ENCODE measurements at regions not wholly inside any gene's neighbourhood (a gene's known extent, or its start where the extent isn't known, plus 50 kb on each side); places are given as distances from the start of the nearest gene placed in this dataset.

- no peak for DNase-seq
Observed at GRCh38 chr7:68414631-68415425, 1183.4 kb upstream of the AUTS2 start.

GRCh38 chr7:68417002-68417401, 1181.3 kb upstream of the AUTS2 start:
- DNase-seq, result no peak

DNA sequence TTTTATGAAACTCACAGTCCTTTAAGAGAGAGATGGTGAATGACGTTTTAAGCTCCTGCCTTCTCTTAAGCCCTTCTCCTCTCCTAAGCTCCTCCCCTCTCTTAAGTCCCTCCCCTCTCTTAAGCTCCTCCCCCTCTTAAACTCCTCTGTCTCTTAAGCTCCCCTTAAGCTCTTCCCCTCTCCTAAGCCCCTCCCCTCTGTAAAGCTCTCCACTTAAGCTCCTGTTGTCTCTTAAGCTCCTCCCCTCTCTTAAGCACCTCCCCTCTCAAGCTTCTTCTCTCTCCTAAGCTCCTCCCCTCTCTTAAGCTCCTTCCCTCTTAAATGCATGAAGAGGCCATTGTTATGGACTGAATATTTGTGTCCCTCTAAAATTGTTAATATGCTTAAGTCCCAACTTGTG, 1180.6 kb upstream of the AUTS2 start:
- DNase-seq, result no peak

GRCh38 chr7:68420342-68421192, 1177.7 kb upstream of the AUTS2 start:
- no peak for DNase-seq

DNA sequence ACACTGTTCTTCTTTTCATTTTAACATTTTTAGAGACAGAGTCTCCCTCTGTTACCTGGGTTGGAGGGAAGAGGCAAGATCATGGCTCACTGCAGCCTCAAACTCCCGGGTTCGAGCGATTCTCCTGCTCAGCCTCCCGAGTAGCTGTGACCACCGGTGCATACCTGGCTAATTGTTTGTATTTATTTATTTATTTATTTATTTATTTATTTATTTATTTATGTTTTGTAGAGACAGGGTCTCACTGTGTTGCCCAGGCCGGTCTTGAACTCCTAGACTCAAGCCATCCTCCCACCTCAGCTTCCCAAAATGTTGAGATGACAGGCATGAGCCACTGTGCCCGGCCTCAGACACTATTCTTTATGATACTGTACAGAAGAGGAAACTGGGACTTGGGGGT, 1176.6 kb upstream of the AUTS2 start:
- DNase-seq, result no peak

DNA sequence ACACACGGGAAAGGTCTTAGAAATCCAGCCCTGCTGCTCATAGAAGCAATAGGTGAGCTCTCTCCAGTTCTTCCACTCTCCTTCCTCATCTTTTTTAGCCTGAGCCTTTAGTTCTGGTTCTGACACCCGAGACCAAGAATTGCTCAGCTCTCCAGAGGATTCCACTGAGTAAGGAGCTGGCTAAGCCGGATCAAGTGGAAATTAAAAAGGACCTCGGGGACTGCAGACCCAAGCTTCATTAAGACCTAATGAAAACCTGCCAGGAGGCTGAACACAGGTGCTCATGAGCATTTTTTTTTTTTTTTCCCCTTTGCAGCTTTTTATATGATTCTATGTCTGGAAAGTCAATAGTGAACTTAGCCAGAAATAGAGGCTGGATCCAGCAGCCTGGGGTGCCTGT, 1176.0 kb upstream of the AUTS2 start:
- no peak for DNase-seq

GRCh38 chr7:68423356-68423755, 1174.9 kb upstream of the AUTS2 start:
- DNase-seq, result no peak

DNA sequence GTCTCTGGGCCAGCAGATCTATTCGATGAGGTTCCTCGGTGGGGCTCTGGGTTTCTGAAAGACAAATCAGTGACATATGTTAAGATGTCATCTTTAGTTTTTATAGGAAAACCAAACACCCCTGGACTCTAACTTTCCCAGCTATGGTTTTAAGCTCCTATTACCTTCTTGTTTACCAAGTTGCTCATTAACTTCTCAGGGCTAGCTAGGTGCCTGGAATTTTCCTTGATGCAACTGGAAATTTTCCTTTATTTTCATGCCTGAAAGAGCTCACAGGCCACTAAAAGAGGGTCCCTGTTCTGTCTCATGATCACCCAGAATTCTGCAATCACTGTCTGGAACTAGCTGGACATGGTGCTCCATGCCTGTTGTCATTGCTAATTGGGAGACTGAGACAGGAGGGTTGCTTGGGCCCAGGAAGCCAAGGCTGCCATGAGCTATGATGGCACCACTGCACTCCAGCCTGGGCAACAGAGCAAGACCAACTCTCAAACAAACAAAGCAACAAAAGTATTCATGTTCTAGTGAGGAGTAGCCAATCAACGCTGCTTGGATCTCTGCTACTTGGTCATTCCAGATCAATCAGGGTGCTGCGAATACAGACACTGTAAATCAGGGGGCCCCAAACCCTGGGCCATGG, 1173.5 kb upstream of the AUTS2 start:
- DNase-seq, result no peak

DNA sequence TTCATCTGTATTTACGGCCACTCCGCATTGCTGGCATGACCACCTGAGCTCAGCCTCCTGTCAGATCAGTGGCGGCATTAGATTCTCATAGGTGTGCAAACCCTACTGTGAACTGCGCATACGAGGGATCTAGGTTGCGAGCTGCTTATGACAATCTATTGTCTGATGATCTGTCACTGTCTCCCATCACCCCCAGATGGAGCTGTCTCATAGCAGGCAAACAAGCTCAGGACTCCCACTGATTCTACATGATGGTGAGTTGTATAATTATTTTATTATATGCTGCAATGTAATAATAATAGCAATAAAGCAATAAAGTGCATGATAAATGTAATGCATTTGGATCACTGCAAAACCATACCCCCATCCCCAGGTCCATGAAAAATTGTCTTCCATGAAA, 1172.9 kb upstream of the AUTS2 start:
- DNase-seq, result no peak

- DNase-seq, result no peak
Observed at GRCh38 chr7:68429411-68430117, 1168.7 kb upstream of the AUTS2 start.

- no peak for DNase-seq
Observed at GRCh38 chr7:68432585-68432984, 1165.7 kb upstream of the AUTS2 start.

- DNase-seq, result no peak
Observed at GRCh38 chr7:68433462-68434070, 1164.7 kb upstream of the AUTS2 start.

GRCh38 chr7:68434857-68435256, 1163.4 kb upstream of the AUTS2 start:
- no peak for DNase-seq

- DNase-seq, result peak; percentile 69
Observed at GRCh38 chr7:68438016-68438415, 1160.3 kb upstream of the AUTS2 start.

DNA sequence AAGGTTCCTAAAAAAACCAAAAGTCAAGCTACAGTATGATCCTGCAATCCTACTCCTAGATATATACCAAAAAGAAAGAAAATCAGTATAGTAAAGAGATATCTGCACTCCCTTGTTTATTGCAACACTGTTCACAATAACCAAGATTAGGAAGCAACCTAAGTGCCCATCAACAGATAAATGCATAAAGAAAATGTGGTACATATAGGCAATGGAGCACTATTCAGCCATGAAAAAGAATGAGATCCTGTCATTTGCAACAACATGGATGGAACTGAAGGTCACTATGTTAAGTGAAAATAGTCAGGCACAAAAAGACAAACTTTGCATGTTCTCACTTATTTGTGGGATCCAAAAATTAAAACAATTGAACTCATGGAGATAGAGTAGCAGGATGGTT, 1159.5 kb upstream of the AUTS2 start:
- DNase-seq, result no peak

DNA sequence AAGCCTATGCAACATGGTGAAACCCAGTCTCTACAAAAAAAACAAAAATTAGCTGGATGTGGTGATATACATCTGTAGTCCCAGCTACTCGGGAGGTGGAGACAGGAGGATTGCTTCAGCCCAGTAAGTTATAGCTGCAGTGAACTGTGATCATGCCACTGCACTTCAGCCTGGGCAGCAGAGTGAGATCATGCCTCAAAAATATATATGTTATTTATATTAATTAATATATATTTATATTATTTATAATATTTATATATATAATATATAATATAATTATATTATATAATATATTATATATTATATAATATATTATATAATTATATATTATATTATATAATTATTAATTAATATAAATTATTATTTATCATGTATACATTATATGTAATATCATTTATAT, 1158.4 kb upstream of the AUTS2 start:
- DNase-seq, result peak; percentile 18

DNA sequence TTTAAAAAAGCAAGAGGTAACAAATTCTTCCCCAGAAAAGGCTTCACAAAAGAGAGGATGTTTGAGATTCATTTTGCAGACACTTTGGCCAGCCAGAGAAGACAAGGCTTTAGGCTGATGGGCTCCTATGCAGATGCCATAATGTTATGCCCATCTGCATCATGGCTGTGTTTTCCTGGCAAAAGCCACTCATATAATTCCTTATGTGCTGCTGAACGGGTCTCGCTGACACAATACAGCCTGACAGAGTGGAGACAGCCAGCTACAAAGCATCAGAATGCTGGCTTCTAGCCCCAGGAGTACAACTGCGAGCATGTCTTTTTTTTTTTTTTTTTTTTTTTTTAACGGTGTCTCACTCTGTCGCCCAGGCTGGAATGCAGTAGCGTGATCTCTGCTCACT, 1157.4 kb upstream of the AUTS2 start:
- peak; percentile 84 for DNase-seq

- peak; percentile 97 for DNase-seq
Observed at GRCh38 chr7:68441645-68442044, 1156.6 kb upstream of the AUTS2 start.

DNA sequence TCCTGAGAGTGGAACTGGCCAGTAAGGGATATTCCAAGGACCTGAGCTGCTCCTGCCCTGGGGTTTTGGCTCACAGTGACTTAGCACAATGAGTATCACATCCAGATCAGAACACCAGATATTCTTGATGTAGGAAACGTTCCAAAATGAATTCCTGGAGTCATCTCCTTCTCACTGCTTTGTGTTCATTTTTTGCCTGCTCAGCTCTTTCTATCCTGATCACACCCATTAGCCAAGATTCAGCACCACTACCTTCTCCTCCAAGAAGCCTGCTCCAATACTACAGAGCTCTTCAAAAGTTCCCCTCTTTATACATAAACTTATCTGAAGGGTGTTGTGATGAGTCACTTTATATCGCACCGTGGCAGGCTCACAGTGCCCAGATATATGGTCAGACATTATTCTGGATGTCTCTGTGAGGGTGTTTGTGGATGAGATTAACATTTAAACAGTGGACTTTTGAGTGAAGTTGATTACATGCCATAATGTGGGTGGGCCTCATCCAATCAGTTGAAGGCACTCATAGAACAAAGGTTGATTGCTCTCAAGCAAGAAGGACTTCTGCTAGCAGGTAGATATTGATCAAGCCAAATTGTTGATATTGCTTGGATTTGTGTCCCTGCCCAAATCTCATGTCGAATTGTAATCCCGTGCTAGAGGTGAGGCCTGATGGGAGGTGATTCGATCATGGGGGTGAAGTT, 1155.2 kb upstream of the AUTS2 start:
- no peak for DNase-seq

GRCh38 chr7:68444042-68444441, 1154.2 kb upstream of the AUTS2 start:
- DNase-seq, result no peak

DNA sequence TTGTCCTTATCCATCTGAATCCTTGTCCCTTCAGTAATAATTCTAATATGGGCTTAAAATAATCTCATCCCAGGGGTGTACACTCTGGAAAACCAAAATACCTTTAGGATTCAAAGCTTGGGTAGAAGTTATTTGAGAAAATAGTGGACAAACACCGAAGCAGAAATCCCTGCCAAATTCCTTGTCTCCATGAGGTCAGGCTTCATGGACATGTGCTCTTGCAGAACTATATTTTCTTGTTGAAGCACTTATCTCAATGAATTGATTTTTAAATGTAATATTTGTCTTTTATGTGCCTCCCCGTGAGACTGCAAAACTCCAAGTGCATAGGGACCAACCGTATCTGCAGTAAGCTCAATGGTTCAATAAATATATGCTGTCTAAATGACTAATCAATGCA, 1153.3 kb upstream of the AUTS2 start:
- no peak for DNase-seq

- DNase-seq, result no peak
Observed at GRCh38 chr7:68446183-68446582, 1152.1 kb upstream of the AUTS2 start.

Data from NCI-H69 (cell line).